ENCODE measurements at regions not wholly inside any gene's neighbourhood (a gene's known extent, or its start where the extent isn't known, plus 50 kb on each side); places are given as distances from the start of the nearest gene placed in this dataset.

GRCh38 chr13:86135856-86136255, 336.6 kb upstream of the SLITRK6 start:
- no peaks in the 10 kb centered on the region for H3K27me3 ChIP-seq (ENCODE audit: control insufficient read depth, insufficient read depth, low read length)
- no peak overlapping the region for H3K4ac ChIP-seq (ENCODE audit: low read depth, low read length)
- H3K9me3 ChIP-seq (ENCODE audit: control insufficient read depth, insufficient read depth, low read length): no peaks in the 10 kb centered on the region
- no peaks in the 10 kb centered on the region for H3K9me1 ChIP-seq (ENCODE audit: insufficient read depth, low read length)
- BruUV-seq (replicated peaks): no TSS peak
- CTCF ChIA-PET: interaction anchor here (0.6 kb wide), 1 partner anchor 386 kb away, joined by 3 read pairs; no protein-coding TSS in a partner anchor
- H3K9ac ChIP-seq (ENCODE audit: low read depth, low read length): no peak overlapping the region
- POLR2A ChIA-PET (ENCODE audit: unreplicated experiment): no interaction called here
- H3K4me1 ChIP-seq (ENCODE audit: control insufficient read depth, insufficient read depth, low read length): no peaks in the 10 kb centered on the region
- H2AK5ac ChIP-seq (ENCODE audit: low read depth, low read length): no peak overlapping the region
- dilution Hi-C loops (cut with HindIII; ENCODE audit: low sequenced_read_pairs, unreplicated experiment) (no loop called here), in situ Hi-C loops (cut with MboI; ENCODE audit: low sequenced_read_pairs) (no loop called here), intact Hi-C loops (cut with micrococcal nuclease) (no loop called here)
- DNase-seq (no peak), ATAC-seq (ENCODE audit: low read depth) (no peak)
- no peaks in the 10 kb centered on the region for H3K36me3 ChIP-seq (ENCODE audit: control insufficient read depth, insufficient read depth, low read length)
- TF ChIP-seq MAFK (IDR thresholded peaks at IDR 0.05; ENCODE audit: low read depth, low read length): no peak
- no peak for TF ChIP-seq MXI1 (IDR thresholded peaks at IDR 0.05; ENCODE audit: borderline replicate concordance, low read depth, low read length)
- no peak for TF ChIP-seq FOS (IDR thresholded peaks at IDR 0.05; ENCODE audit: low read depth, low read length)
- no peak for TF ChIP-seq CTCF (conservative IDR thresholded peaks at IDR 0.05; ENCODE audit: low read depth, low read length)
- TF ChIP-seq RAD21 (IDR thresholded peaks at IDR 0.05; ENCODE audit: low read length): no peak
- no peak overlapping the region for H2BK120ac ChIP-seq (ENCODE audit: low read depth, low read length)
- no peak overlapping the region for H2BK5ac ChIP-seq (ENCODE audit: low read depth, low read length, poor library complexity, severe bottlenecking)
- H3K4me2 ChIP-seq (ENCODE audit: low read depth, low read length): no peak overlapping the region
- H3K18ac ChIP-seq (ENCODE audit: low read depth, low read length): no peak overlapping the region
- H2BK15ac ChIP-seq (ENCODE audit: low read depth, low read length): no peak overlapping the region
- no peaks in the 10 kb centered on the region for H3K79me1 ChIP-seq (ENCODE audit: low read depth in 1 of 2, low read length in 2 of 2)
- no peak overlapping the region for H3K27ac ChIP-seq (ENCODE audit: insufficient read depth, low read length)
- no peak overlapping the region for H4K5ac ChIP-seq (ENCODE audit: low read depth, low read length)
- H3K14ac ChIP-seq (replicated peaks; ENCODE audit: low read depth, low read length): no peak overlapping the region
- H2BK20ac ChIP-seq (ENCODE audit: low read depth, low read length): no peak overlapping the region
- H4K91ac ChIP-seq (ENCODE audit: insufficient read depth, low read depth, low read length): no peak overlapping the region
- H4K20me1 ChIP-seq (ENCODE audit: insufficient read depth, low read length): no peaks in the 10 kb centered on the region
- H2AK9ac ChIP-seq (replicated peaks; ENCODE audit: low read depth, low read length, poor library complexity): no peak overlapping the region
- no peak overlapping the region for H3K23ac ChIP-seq (ENCODE audit: low read depth, low read length)
- no peak overlapping the region for H2AFZ ChIP-seq (replicated peaks; ENCODE audit: low read length, poor library complexity)
- H3K56ac ChIP-seq (ENCODE audit: extremely low read depth, insufficient read depth, low read length): no peak overlapping the region
- no peak overlapping the region for H3K4me3 ChIP-seq (ENCODE audit: insufficient read depth, low read depth, low read length)
- no peak overlapping the region for H4K8ac ChIP-seq (ENCODE audit: low read depth in 2 of 2, low read length in 2 of 2)

Measured in IMR-90 (cell line).